Frontal cortex (tissue), 3 donors: ENCODE measurements at regions not wholly inside any gene's neighbourhood (a gene's known extent, or its start where the extent isn't known, plus 50 kb on each side); places are given as distances from the start of the nearest gene placed in this dataset.
A peak's percentile ranks its signal among the peaks of the same experiment; 100 is the strongest.
"Not testable (repeated sequence)": the region's sequence is repeated elsewhere in the genome, so short reads cannot be mapped to it uniquely, and the experiment has no call there.

Source experiments
- DNase-seq, 2 donors: peaks; one replicate each; pipeline ENCODE4 v3.0.0; 2012; ENCODE audit warnings: low spot score in 2 of 2
- FAIRE-seq: peaks from 2 replicates; lab custom pipeline; 2012; peaks lifted over from hg19 to GRCh38; lab: Jason Lieb, UNC
- donor health status: control.
- donor health status: control.
- donor health status: control.

DNA sequence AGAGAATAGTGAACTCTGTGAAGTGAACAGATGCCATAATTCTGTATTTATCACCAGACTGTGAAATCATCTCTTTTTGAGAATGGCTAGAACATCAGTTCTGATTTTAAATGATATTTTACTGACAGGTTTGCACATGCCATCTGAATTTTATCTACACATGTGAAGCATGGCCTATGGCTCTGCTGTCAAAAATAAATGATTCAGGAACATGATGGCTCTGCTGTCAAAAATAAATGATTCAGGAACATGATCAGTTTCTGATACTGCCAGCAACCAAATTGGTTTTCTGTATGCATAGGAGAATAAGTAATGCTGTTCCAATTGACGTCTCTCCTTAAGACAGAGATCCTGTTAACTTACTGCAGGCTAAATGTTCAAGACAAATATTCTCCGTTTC is 70.6 kb upstream of the TLL1 start:
- no peak for DNase-seq
- no peak for FAIRE-seq

DNA sequence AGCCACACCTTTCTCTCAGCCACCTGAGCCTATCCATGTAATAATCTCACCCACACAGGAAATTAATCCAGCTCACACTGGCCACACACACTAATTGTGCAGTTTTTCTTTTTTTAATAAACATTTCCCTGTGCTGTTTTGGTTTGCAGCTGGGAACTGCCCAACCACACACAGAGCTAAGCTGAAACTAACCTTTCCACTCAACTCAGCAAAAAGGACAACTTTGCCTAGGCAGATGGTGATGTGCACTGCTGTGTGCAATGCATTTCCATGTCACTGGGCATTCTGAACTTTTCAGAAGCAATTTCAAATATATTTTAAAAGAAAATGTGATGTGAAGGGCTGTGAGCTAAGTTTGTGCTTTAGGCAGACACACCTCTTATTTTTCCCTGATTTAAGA is 70.0 kb upstream of the TLL1 start:
- no peak for FAIRE-seq
- no peak for DNase-seq

DNA sequence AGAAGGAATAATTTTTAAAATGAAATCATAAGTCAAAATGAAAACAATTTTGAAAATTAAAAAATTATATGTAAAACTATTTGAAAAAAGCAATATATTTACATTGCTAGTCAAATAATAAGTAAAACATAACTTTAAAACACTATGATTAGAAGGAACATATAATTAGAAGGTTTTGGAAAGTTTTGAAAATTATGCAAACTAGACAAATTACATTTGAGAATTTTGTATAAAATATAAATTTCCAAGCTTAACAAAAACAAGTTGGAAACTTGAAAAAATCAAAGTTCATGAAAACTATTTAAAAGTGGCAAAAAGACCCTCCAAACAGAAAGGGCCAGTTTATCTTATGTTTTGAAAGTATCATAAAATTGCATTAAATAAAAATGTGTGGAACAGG is 67.6 kb upstream of the TLL1 start:
- FAIRE-seq (peak; percentile 86), DNase-seq (no peak)

- FAIRE-seq (no peak), DNase-seq (no peak)
Observed at GRCh38 chr4:165806613-165807012, 66.4 kb upstream of the TLL1 start.

GRCh38 chr4:165810726-165811125 is 62.3 kb upstream of the TLL1 start:
- FAIRE-seq: no peak
- no peak for DNase-seq

- FAIRE-seq (no peak), DNase-seq (no peak)
Observed at GRCh38 chr4:165813606-165814005, 59.4 kb upstream of the TLL1 start.

GRCh38 chr4:165814256-165815020 is 58.6 kb upstream of the TLL1 start:
- no peak for DNase-seq
- FAIRE-seq: no peak

DNA sequence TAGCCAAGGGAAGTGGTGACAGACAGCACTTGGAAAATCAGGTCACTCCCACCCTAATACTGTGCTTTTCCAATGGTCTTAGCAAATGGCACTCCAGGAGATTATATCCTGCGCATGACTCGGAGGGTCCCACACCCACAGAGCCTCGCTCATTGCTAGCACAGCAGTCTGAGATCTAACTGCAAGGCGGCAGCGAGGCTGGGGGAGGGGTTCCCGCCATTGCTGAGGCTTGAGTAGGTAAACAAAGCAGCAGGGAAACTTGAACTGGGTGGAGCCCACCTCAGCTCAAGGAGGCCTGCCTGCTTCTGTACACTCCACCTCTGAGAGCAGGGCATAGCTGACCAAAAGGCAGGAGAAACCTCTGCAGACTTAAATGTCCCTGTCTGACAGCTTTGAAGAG is 53.9 kb upstream of the TLL1 start:
- FAIRE-seq, DNase-seq: not testable (repeated sequence)
